CD8-positive, alpha-beta memory T cell (primary cell): ENCODE measurements at regions not wholly inside any gene's neighbourhood (a gene's known extent, or its start where the extent isn't known, plus 50 kb on each side); places are given as distances from the start of the nearest gene placed in this dataset.
"Not testable (repeated sequence)": the region's sequence is repeated elsewhere in the genome, so short reads cannot be mapped to it uniquely, and the experiment has no call there.

Source experiments
- CTCF ChIA-PET: fragments of 350-600 bp; sonication (Branson Sonifier 250); formaldehyde crosslinking; loops from one replicate; lab custom pipeline; 2021; ENCODE audit warnings: antibody characterized with exemption; lab: Charles Lee
- POLR2A ChIA-PET: fragments of 350-600 bp; sonication (Branson Sonifier 250); formaldehyde crosslinking; loops from one replicate; lab custom pipeline; 2021; ENCODE audit warnings: antibody characterized with exemption; lab: Charles Lee
- DNase-seq, 5 donors: peaks; one replicate each; pipeline versions ENCODE4 v3.0.0 to v3.0.0-alpha.2; 2020 to 2022; ENCODE audit warnings: mixed read lengths in 1 of 5
- H3K27ac ChIP-seq: one replicate; pipeline ENCODE4 v1.7.0; 2013; ENCODE audit warnings: low read depth, mild to moderate bottlenecking, low read length, moderate library complexity
- H3K27me3 ChIP-seq: 2 replicates; pipeline ENCODE4 v1.7.0; 2013; ENCODE audit warnings: low read length, mild to moderate bottlenecking; ENCODE audit not compliant: insufficient read depth, poor library complexity, severe bottlenecking
- H3K36me3 ChIP-seq: 2 replicates; pipeline ENCODE4 v1.7.0; 2013; ENCODE audit warnings: mild to moderate bottlenecking, low read length, moderate library complexity; ENCODE audit not compliant: insufficient read depth
- H3K4me1 ChIP-seq: 2 replicates; pipeline ENCODE4 v1.7.0; 2013; ENCODE audit warnings: mild to moderate bottlenecking, low read length, moderate library complexity; ENCODE audit not compliant: insufficient read depth
- H3K4me3 ChIP-seq: 2 replicates; pipeline ENCODE4 v1.7.0; 2013; ENCODE audit warnings: mild to moderate bottlenecking, low read length
- H3K9me3 ChIP-seq: 2 replicates; pipeline ENCODE4 v1.7.0; 2013; ENCODE audit warnings: mild to moderate bottlenecking, low read length
- H3K27ac Mint-ChIP-seq, 8 donors: one replicate each; pipeline ENCODE4 v1.8.0; 2020 to 2021; ENCODE audit warnings: mixed read lengths in 8 of 8, mild to moderate bottlenecking in 6 of 8, inconsistent platforms in 3 of 8, moderate library complexity in 3 of 8
- H3K27me3 Mint-ChIP-seq, 2 donors: one replicate each; pipeline ENCODE4 v1.8.0; 2020 to 2021; ENCODE audit warnings: mixed read lengths in 2 of 2, mild to moderate bottlenecking in 1 of 2, moderate library complexity in 1 of 2
- H3K36me3 Mint-ChIP-seq, 3 donors: one replicate each; pipeline ENCODE4 v1.8.0; 2020 to 2021; ENCODE audit warnings: mixed read lengths in 3 of 3, inconsistent platforms in 1 of 3, mild to moderate bottlenecking in 1 of 3
- H3K4me1 Mint-ChIP-seq, 3 donors: one replicate each; pipeline ENCODE4 v1.8.0; 2020 to 2021; ENCODE audit warnings: mixed read lengths in 3 of 3, inconsistent platforms in 1 of 3, mild to moderate bottlenecking in 1 of 3
- H3K4me3 Mint-ChIP-seq, 7 donors: one replicate each; pipeline ENCODE4 v1.8.0; 2020 to 2021; ENCODE audit warnings: mixed read lengths in 7 of 7, mild to moderate bottlenecking in 6 of 7, moderate library complexity in 4 of 7, inconsistent platforms in 2 of 7
- H3K9me3 Mint-ChIP-seq, 5 donors: one replicate each; pipeline ENCODE4 v1.8.0; 2020 to 2022; ENCODE audit warnings: mixed read lengths in 5 of 5, mild to moderate bottlenecking in 3 of 5, moderate library complexity in 2 of 5, inconsistent platforms in 1 of 5

- POLR2A ChIA-PET = no interaction called here
- H3K9me3 Mint-ChIP-seq = no peaks in the 10 kb centered on the region
- H3K27me3 Mint-ChIP-seq = peaks cover 6 to 11% of the 10 kb centered on the region in 2 donors
- H3K36me3 Mint-ChIP-seq = no peaks in the 10 kb centered on the region
- Histone ChIP-seq H3K4me1 (no peaks in the 10 kb centered on the region), H3K4me3 (no peak overlapping the region), H3K27me3 (no peaks in the 10 kb centered on the region), H3K36me3 (no peaks in the 10 kb centered on the region), H3K9me3 (no peaks in the 10 kb centered on the region), H3K27ac (no peak overlapping the region)
- H3K4me1 Mint-ChIP-seq = no peaks in the 10 kb centered on the region
- CTCF ChIA-PET = interaction anchor here (0.9 kb wide), 1 partner anchor 9 kb away, joined by 3 read pairs; no protein-coding TSS in a partner anchor
- no peak for DNase-seq
- H3K27ac Mint-ChIP-seq = no peak overlapping the region
- H3K4me3 Mint-ChIP-seq = no peak overlapping the region
Measured at GRCh38 chr13:97538203-97538602, 104.2 kb downstream of the RAP2A start.

DNA sequence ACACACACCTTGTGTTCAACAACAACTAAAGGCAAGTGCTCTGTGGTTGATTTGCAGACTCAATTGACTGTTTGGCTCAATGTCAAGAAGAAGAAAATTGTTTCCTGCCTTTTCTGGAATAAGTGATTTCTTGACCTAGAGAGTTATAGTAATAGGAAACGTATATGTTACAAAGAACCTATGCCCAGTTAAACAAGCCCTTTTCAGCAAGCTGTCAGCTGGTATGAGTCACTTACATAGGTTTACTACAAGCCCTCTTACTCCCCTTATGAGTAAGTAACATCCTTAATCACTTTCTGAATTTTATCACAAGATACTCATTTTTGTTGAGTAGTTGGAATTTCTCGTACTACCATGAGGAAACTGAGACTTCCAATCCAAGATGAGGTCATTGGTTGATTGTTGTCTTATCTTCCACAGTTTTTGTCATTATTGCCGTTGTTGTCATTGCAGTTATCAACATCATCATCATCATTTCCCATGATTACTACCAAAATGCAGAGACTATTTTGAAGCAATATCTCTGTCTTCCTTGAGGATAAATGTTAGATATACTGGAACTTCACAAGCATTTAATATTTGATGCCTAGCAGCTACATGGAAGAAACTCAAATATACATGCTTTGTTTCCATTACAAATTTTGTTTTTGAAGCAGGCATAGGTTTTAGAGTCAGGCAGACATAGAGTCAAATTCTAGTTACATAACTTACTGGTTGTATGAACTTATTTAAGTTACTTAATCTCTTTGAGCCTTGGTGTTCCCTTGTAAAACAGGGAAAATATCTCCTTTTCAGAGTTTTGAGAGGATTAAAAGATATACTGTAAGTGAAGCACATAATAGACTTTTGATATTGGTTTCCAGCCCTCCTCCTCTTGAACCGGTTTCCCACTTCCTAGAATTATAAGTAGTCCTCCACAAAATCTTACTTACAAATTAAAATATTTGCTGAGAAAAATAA lies 106.0 kb downstream of the RAP2A start:
- H3K4me1 ChIP-seq = no peaks in the 10 kb centered on the region
- H3K4me1 Mint-ChIP-seq = no peaks in the 10 kb centered on the region
- H3K4me3 ChIP-seq = no peak overlapping the region
- no peak overlapping the region for H3K4me3 Mint-ChIP-seq
- H3K27ac Mint-ChIP-seq = no peak overlapping the region
- H3K27me3 Mint-ChIP-seq = peaks cover 3 to 22% of the 10 kb centered on the region in 2 donors
- H3K27ac ChIP-seq = no peak overlapping the region
- POLR2A ChIA-PET = no interaction called here
- H3K27me3 ChIP-seq = no peaks in the 10 kb centered on the region
- no peaks in the 10 kb centered on the region for H3K36me3 ChIP-seq
- DNase-seq = no peak
- no peaks in the 10 kb centered on the region for H3K36me3 Mint-ChIP-seq
- no peaks in the 10 kb centered on the region for H3K9me3 Mint-ChIP-seq
- CTCF ChIA-PET = no interaction called here
- no peaks in the 10 kb centered on the region for H3K9me3 ChIP-seq

GRCh38 chr13:97540696-97541095 lies 106.7 kb downstream of the RAP2A start:
- H3K4me3 ChIP-seq = no peak overlapping the region
- H3K27ac ChIP-seq = no peak overlapping the region
- POLR2A ChIA-PET = no interaction called here
- Mint-ChIP-seq H3K27me3 (peaks cover 3 to 22% of the 10 kb centered on the region in 2 donors), H3K4me3 (no peak overlapping the region), H3K4me1 (no peaks in the 10 kb centered on the region), H3K9me3 (no peaks in the 10 kb centered on the region), H3K27ac (no peak overlapping the region), H3K36me3 (no peaks in the 10 kb centered on the region)
- CTCF ChIA-PET = no interaction called here
- no peaks in the 10 kb centered on the region for H3K27me3 ChIP-seq
- no peaks in the 10 kb centered on the region for H3K36me3 ChIP-seq
- H3K9me3 ChIP-seq = no peaks in the 10 kb centered on the region
- no peak for DNase-seq
- H3K4me1 ChIP-seq = no peaks in the 10 kb centered on the region

- no peak overlapping the region for H3K27ac Mint-ChIP-seq
- Histone ChIP-seq H3K27me3 (no peaks in the 10 kb centered on the region), H3K4me3 (no peak overlapping the region), H3K9me3 (no peaks in the 10 kb centered on the region), H3K27ac (no peak overlapping the region), H3K36me3 (no peaks in the 10 kb centered on the region), H3K4me1 (no peaks in the 10 kb centered on the region)
- CTCF ChIA-PET = no interaction called here
- H3K9me3 Mint-ChIP-seq = no peaks in the 10 kb centered on the region
- peaks cover 4 to 31% of the 10 kb centered on the region in 2 donors for H3K27me3 Mint-ChIP-seq
- peaks cover 0 to 6% (median 0%) of the 10 kb centered on the region in 3 donors for H3K4me1 Mint-ChIP-seq
- DNase-seq = no peak
- no peak overlapping the region for H3K4me3 Mint-ChIP-seq
- no peaks in the 10 kb centered on the region for H3K36me3 Mint-ChIP-seq
- POLR2A ChIA-PET = no interaction called here
Measured at GRCh38 chr13:97542102-97542685, 108.2 kb downstream of the RAP2A start.

- Histone ChIP-seq H3K4me1 (no peaks in the 10 kb centered on the region), H3K27me3 (no peaks in the 10 kb centered on the region), H3K27ac (no peak overlapping the region), H3K9me3 (no peaks in the 10 kb centered on the region), H3K36me3 (no peaks in the 10 kb centered on the region), H3K4me3 (no peak overlapping the region)
- no peak for DNase-seq
- ChIA-PET CTCF (no interaction called here), POLR2A (no interaction called here)
- peaks cover 0 to 6% (median 0%) of the 10 kb centered on the region in 3 donors for H3K4me1 Mint-ChIP-seq
- H3K27ac Mint-ChIP-seq = no peak overlapping the region
- H3K27me3 Mint-ChIP-seq = peaks cover 6 to 37% of the 10 kb centered on the region in 2 donors
- no peak overlapping the region for H3K4me3 Mint-ChIP-seq
- H3K9me3 Mint-ChIP-seq = no peaks in the 10 kb centered on the region
- no peaks in the 10 kb centered on the region for H3K36me3 Mint-ChIP-seq
Measured at GRCh38 chr13:97544031-97544765, 110.2 kb downstream of the RAP2A start.

- POLR2A ChIA-PET = not testable (repeated sequence)
Measured at GRCh38 chr13:97544971-97545499, 111.1 kb downstream of the RAP2A start.

DNA sequence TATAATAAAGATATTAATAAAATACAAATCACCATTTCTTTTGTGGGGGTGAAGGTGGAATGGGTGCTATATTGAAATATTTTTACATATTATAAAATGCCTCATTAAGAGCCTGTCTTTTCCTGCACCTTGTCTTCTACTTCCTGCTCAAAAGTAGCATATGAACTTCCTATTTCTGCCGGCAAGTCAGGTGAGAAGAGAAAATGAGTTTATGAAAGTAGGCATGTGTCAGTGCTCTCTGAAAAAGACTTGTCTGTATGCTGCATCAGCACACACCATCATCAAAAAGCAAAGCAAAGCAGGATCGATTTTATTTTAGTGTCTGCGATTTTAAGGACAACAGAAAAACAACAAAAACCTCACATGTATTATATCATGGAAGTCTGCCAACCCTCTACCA lies 114.2 kb downstream of the RAP2A start:
- Histone ChIP-seq H3K4me1 (no peaks in the 10 kb centered on the region), H3K27ac (no peak overlapping the region), H3K9me3 (no peaks in the 10 kb centered on the region), H3K4me3 (no peak overlapping the region), H3K36me3 (no peaks in the 10 kb centered on the region), H3K27me3 (no peaks in the 10 kb centered on the region)
- CTCF ChIA-PET = no interaction called here
- Mint-ChIP-seq H3K9me3 (no peaks in the 10 kb centered on the region), H3K36me3 (no peaks in the 10 kb centered on the region), H3K27me3 (peaks cover 9 to 38% of the 10 kb centered on the region in 2 donors), H3K4me1 (peaks cover 0 to 6% (median 0%) of the 10 kb centered on the region in 3 donors), H3K4me3 (no peak overlapping the region), H3K27ac (no peak overlapping the region)
- DNase-seq = no peak
- POLR2A ChIA-PET = no interaction called here

More at GRCh38 chr13:97544971-97545499, 111.1 kb downstream of the RAP2A start:
- H3K36me3 Mint-ChIP-seq, H3K9me3 Mint-ChIP-seq, H3K9me3 ChIP-seq, H3K27me3 ChIP-seq, H3K36me3 ChIP-seq, DNase-seq, H3K4me3 ChIP-seq, CTCF ChIA-PET, H3K27ac Mint-ChIP-seq, H3K27ac ChIP-seq, H3K4me1 Mint-ChIP-seq, H3K4me3 Mint-ChIP-seq, H3K4me1 ChIP-seq: not testable (repeated sequence)
- H3K27me3 Mint-ChIP-seq = peaks cover 8 to 40% of the 10 kb centered on the region in 2 donors
